K562 (cell line): ENCODE measurements at regions not wholly inside any gene's neighbourhood (a gene's known extent, or its start where the extent isn't known, plus 50 kb on each side); places are given as distances from the start of the nearest gene placed in this dataset.

Experiments used
- CBX1 ChIP-seq: sonication (generic); IDR thresholded peaks from 2 replicates; pipeline ENCODE4 v1.6.1; 2016; ENCODE audit warnings: antibody characterized with exemption, low read depth, mild to moderate bottlenecking
- CREB1 ChIP-seq, 2 experiments: sonication (generic) in 1 of 2; formaldehyde crosslinking in 1 of 2; IDR thresholded peaks; 2 replicates each; pipeline versions ENCODE4 v1.6.1 to v1.8.0; 2012 to 2022; ENCODE audit warnings: inconsistent platforms in 1 of 2, mild to moderate bottlenecking in 1 of 2, missing genetic modification reagents in 1 of 2, moderate library complexity in 1 of 2
- CREM ChIP-seq: IDR thresholded peaks from 2 replicates; pipeline ENCODE4 v1.6.1; 2014; ENCODE audit warnings: antibody characterized with exemption, low read depth
- DEAF1 ChIP-seq: fragments of 450-650 bp; formaldehyde crosslinking; IDR thresholded peaks from 2 replicates; pipeline ENCODE4 v1.4.0; 2020; ENCODE audit warnings: mild to moderate bottlenecking, moderate library complexity
- DPF2 ChIP-seq: fragments of 450-650 bp; IDR thresholded peaks from 2 replicates; pipeline ENCODE4 v1.6.1; 2016
- HMG20A ChIP-seq: fragments of 450-650 bp; formaldehyde crosslinking; conservative IDR thresholded peaks from 2 replicates; pipeline ENCODE4 v1.4.0; 2020; ENCODE audit warnings: mild to moderate bottlenecking, mixed read lengths
- HMGN3 ChIP-seq: IDR thresholded peaks from 2 replicates; pipeline ENCODE4 v1.6.1; 2011; ENCODE audit warnings: borderline replicate concordance, low read depth, mild to moderate bottlenecking, mixed read lengths, low read length; ENCODE audit not compliant: insufficient read length; ENCODE audit errors: extremely low read depth
- MAZ ChIP-seq, 2 experiments: fragments of 450-650 bp in 1 of 2; sonication (generic) in 1 of 2; formaldehyde crosslinking; IDR thresholded peaks in 1 of 2; conservative IDR thresholded peaks in 1 of 2; 2 replicates each; pipeline versions ENCODE4 v1.4.0 to v1.5.0; 2020; ENCODE audit warnings: mild to moderate bottlenecking in 1 of 2, missing genetic modification reagents in 1 of 2
- MYC ChIP-seq, 2 experiments: fragments of 250-450 bp in 1 of 2; sonication (Bioruptor Pico) in 1 of 2; IDR thresholded peaks; 2 replicates each; pipeline versions ENCODE4 v1.5.1 to v1.6.1; 2012 to 2021; ENCODE audit warnings: low read depth in 2 of 2, borderline replicate concordance in 1 of 2, improper control_type of control experiment in 1 of 2, low read length in 1 of 2, mild to moderate bottlenecking in 1 of 2, moderate library complexity in 1 of 2
- PCBP1 ChIP-seq: fragments of 200-400 bp; formaldehyde crosslinking; IDR thresholded peaks from 2 replicates; pipeline ENCODE4 v1.6.1; 2018; ENCODE audit warnings: mild to moderate bottlenecking, low read depth, low read length; ENCODE audit not compliant: poor library complexity, severe bottlenecking
- PHTF2 ChIP-seq: fragments of 250-450 bp; sonication (Bioruptor Pico); IDR thresholded peaks from 2 replicates; pipeline ENCODE4 v1.5.0; 2021; ENCODE audit warnings: mild to moderate bottlenecking
- RAD21 ChIP-seq, 2 experiments: fragments of 250-450 bp in 1 of 2; fragments of 450-650 bp in 1 of 2; sonication (Bioruptor Pico) in 1 of 2; formaldehyde crosslinking in 1 of 2; IDR thresholded peaks in 1 of 2; conservative IDR thresholded peaks in 1 of 2; 2 replicates each; pipeline versions ENCODE4 v1.4.0 to v1.8.0; 2020 to 2022; ENCODE audit warnings: mild to moderate bottlenecking in 2 of 2, moderate library complexity in 1 of 2
- RB1 ChIP-seq: fragments of 450-650 bp; IDR thresholded peaks from 2 replicates; pipeline ENCODE4 v1.6.1; 2017; ENCODE audit warnings: low read depth, mild to moderate bottlenecking
- RCOR1 ChIP-seq, 2 experiments: IDR thresholded peaks; 2 replicates each; pipeline ENCODE4 v1.6.1; 2012; ENCODE audit warnings: low read depth in 2 of 2, low read length in 2 of 2, borderline replicate concordance in 1 of 2, improper control_type of control experiment in 1 of 2
- STAG1 ChIP-seq: sonication (generic); formaldehyde crosslinking; IDR thresholded peaks from 2 replicates; pipeline ENCODE4 v1.5.0; 2020; ENCODE audit warnings: missing genetic modification reagents, borderline replicate concordance
- TBL1XR1 ChIP-seq, 2 experiments: IDR thresholded peaks; 2 replicates each; pipeline ENCODE4 v1.6.1; 2012; ENCODE audit warnings: improper control_type of control experiment in 2 of 2, low read length in 2 of 2, mild to moderate bottlenecking in 1 of 2
- ZBTB33 ChIP-seq: sonication (generic); formaldehyde crosslinking; IDR thresholded peaks from 2 replicates; pipeline ENCODE4 v1.8.1; 2023; ENCODE audit warnings: mild to moderate bottlenecking, missing genetic modification reagents
- TF ChIP-seq, protein P1 (sequence below): IDR thresholded peaks from 2 replicates; pipeline ENCODE4 v1.6.1; 2011; ENCODE audit warnings: borderline replicate concordance, low read depth, mild to moderate bottlenecking, moderate library complexity, low read length; ENCODE audit not compliant: insufficient read depth, poor library complexity, severe bottlenecking

DNA sequence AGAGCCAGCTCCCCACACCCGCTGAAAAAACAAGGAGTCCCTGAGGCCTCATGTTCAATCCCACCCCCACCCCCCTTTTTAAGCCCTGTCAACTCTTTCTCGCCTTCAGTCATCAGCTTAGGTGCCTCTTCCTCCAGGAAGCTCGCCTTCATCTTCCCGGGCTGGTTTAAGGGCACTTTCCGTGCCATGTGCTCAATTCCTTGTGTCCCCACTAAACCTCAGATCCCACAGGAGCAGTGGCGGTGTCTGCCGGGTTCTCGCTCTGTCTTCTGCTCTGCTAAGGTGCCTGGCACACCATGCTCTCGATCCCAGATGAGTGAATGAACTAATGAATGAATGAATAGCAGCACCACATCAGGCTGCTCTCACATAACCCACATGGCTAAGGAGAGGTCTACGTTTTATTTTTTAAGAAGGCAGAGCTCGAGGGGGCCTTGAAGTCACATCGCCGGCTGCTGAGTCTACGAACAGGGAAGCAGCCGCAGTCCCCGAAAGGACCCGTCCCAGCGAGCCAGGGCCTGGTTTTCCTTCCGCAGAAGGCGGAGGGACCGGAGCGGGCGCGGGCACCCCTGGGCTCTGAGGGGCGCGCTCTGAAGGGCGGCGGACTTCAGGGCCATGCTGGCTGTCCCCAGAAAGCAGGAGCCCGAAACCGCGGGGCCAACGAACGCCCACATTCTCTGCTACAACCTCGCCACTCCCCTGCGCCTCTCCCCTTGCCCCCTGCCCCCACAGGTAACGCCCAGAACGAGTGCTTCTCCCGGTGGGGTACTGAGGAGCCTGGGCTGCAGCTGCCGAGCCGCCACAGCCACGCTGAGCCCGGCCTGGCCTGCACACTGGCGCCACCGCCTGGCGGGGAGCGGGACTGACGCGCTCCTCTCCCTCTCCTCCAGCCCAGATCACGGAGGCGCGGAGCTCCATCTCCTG is 73.4 kb upstream of the KCNMA1 start (continued):
- TF ChIP-seq DEAF1 (CRISPR knock-in tag) (peak; percentile 31; the same call in 1 of the 2 replicates), MAZ (CRISPR knock-in tag; conservative IDR thresholded peaks at IDR 0.05 in 1 of 2, IDR thresholded peaks at IDR 0.05 in 1 of 2) (peak in 1 of 2 experiments; percentile 59; a peak in 1 of 4 replicates), DPF2 (no peak), RB1 (peak; percentile 77; the same call in 1 of the 2 replicates), MYC (IDR thresholded peaks at IDR 0.05; ENCODE audit: low read depth, low read length) (peak; percentile 56), MYC (CRISPR knock-in tag; IDR thresholded peaks at IDR 0.05; ENCODE audit: borderline replicate concordance, low read depth) (no peak), STAG1 (CRISPR knock-in tag) (peak; percentile 69; the same call in 1 of the 2 replicates), PCBP1 (peak; percentile 93), PHTF2 (CRISPR knock-in tag) (no peak), RCOR1 (IDR thresholded peaks at IDR 0.05; ENCODE audit: borderline replicate concordance in 1 of 2, low read depth in 2 of 2, low read length in 2 of 2) (peak in 1 of 2 experiments; percentile 46; a peak in 2 of 4 replicates), RAD21 (CRISPR knock-in tag; conservative IDR thresholded peaks at IDR 0.05 in 1 of 2, IDR thresholded peaks at IDR 0.05 in 1 of 2) (peak; percentile 64 to 85), CBX1 (peak; percentile 60; the same call in 1 of the 2 replicates), HMG20A (CRISPR knock-in tag) (no peak), ZBTB33 (CRISPR knock-in tag) (0 out of 2 replicates have a peak, but pooled peaks have one; percentile 24), HMGN3 (peak; percentile 64), CREB1 (IDR thresholded peaks at IDR 0.05) (no peak), CREB1 (CRISPR knock-in tag; IDR thresholded peaks at IDR 0.05) (peak; percentile 68), TBL1XR1 (IDR thresholded peaks at IDR 0.05; ENCODE audit: low read length in 2 of 2) (0 out of 4 replicates have a peak, but pooled peaks of 1 of the 2 experiments have one; percentile 39), CREM (peak; percentile 87)
- TF ChIP-seq, protein P1, sequence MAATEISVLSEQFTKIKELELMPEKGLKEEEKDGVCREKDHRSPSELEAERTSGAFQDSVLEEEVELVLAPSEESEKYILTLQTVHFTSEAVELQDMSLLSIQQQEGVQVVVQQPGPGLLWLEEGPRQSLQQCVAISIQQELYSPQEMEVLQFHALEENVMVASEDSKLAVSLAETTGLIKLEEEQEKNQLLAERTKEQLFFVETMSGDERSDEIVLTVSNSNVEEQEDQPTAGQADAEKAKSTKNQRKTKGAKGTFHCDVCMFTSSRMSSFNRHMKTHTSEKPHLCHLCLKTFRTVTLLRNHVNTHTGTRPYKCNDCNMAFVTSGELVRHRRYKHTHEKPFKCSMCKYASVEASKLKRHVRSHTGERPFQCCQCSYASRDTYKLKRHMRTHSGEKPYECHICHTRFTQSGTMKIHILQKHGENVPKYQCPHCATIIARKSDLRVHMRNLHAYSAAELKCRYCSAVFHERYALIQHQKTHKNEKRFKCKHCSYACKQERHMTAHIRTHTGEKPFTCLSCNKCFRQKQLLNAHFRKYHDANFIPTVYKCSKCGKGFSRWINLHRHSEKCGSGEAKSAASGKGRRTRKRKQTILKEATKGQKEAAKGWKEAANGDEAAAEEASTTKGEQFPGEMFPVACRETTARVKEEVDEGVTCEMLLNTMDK = peak; percentile 52
